ENCODE measurements at regions not wholly inside any gene's neighbourhood (a gene's known extent, or its start where the extent isn't known, plus 50 kb on each side); places are given as distances from the start of the nearest gene placed in this dataset.

DNA sequence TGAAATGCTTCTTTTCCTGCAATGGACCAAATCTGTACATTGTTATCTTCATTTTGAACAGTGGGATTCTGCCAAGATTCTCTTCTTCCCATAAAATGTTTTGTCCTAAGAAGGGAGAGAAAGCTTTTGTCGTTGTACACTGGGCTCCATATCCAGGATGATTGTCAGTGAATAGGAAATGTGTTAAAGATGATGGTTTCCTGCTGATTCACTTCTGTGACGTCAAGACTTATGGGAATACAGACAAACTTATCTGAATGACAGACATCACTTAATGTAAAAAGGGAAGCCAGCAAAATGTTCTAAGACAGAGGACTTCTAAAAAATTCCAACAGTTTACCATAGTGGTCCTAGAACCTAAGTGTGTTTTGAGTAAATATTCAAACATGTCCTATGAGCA lies 53.7 kb upstream of the HPF1 start:
- no peak for TF ChIP-seq POLR2A (IDR thresholded peaks at IDR 0.05)
- TF ChIP-seq CTCF (IDR thresholded peaks at IDR 0.05 in 8 of 11, conservative IDR thresholded peaks at IDR 0.05 in 3 of 11): no peak

Measured in spleen (tissue), 7 donors.